K562 (cell line): ENCODE measurements at regions not wholly inside any gene's neighbourhood (a gene's known extent, or its start where the extent isn't known, plus 50 kb on each side); places are given as distances from the start of the nearest gene placed in this dataset.

ENCODE experiments used
- ATAC-seq: fragments of 200-7000 bp; cut with Tn5 transposase; 3 replicates; pipeline ENCODE4 v1.9.1; 2020; ENCODE audit warnings: moderate library complexity
- BruUV-seq: library from RNA; stranded (reverse); fragments of 400-500 nt; replicated peaks from 2 replicates; lab custom pipeline; 2021; lab: Mats Ljungman, UMichigan
- CTCF ChIA-PET: fragments of 300-600 bp; formaldehyde crosslinking; extraction: SDS; loops from one replicate; lab custom pipeline; 2021; ENCODE audit warnings: low intra/inter-chr PET ratio; lab: Yijun Ruan, JAX
- POLR2A ChIA-PET: fragments of 300-600, 350-650 bp; sonication (Branson Sonifier 250); formaldehyde crosslinking; extraction: SDS; loops from one replicate; lab custom pipeline; 2021; ENCODE audit warnings: antibody characterized with exemption, inconsistent platforms; lab: Yijun Ruan, JAX
- DNase-seq, 4 experiments: peaks; one replicate each; pipeline versions ENCODE4 v3.0.0 to v3.0.0-alpha.2; 2011 to 2018; ENCODE audit warnings: low spot score in 3 of 4, mixed read lengths in 3 of 4; ENCODE audit errors: extremely low read depth in 1 of 4
- FAIRE-seq: peaks from 2 replicates; lab custom pipeline; 2011; peaks lifted over from hg19 to GRCh38; lab: Jason Lieb, UNC
- H2AFZ ChIP-seq: 2 replicates; pipeline ENCODE4 v1.6.0; 2011; ENCODE audit warnings: low read depth, low read length, control low read depth, inconsistent platforms
- H3K27ac ChIP-seq: fragments of 200-600 bp; 3 replicates; pipeline ENCODE4 v1.8.0; 2011; ENCODE audit warnings: low read depth, mild to moderate bottlenecking, control low read depth, inconsistent platforms, low read length, moderate library complexity, mixed read lengths; ENCODE audit errors: extremely low read depth
- H3K27me3 ChIP-seq, 2 experiments: fragments of 300-600 bp in 1 of 2; 2 replicates in 1 of 2; 3 replicates in 1 of 2; pipeline versions ENCODE4 v1.6.0 to v1.8.0; 2011; ENCODE audit warnings: inconsistent platforms in 2 of 2, low read length in 2 of 2, mild to moderate bottlenecking in 1 of 2, mixed read lengths in 1 of 2, moderate library complexity in 1 of 2; ENCODE audit not compliant: control insufficient read depth in 2 of 2, insufficient read depth in 2 of 2
- H3K36me3 ChIP-seq: fragments of 300-600 bp; 3 replicates; pipeline ENCODE4 v1.8.0; 2011; ENCODE audit warnings: mild to moderate bottlenecking, low read length, inconsistent platforms; ENCODE audit not compliant: control insufficient read depth, insufficient read depth
- H3K4me1 ChIP-seq, 2 experiments: fragments of 200-600 bp in 1 of 2; replicated peaks in 1 of 2; 2 replicates in 1 of 2; 3 replicates in 1 of 2; pipeline versions ENCODE4 v1.5.1 to v1.8.0; 2011; ENCODE audit warnings: inconsistent platforms in 2 of 2, low read length in 2 of 2, mild to moderate bottlenecking in 1 of 2, mixed read lengths in 1 of 2, moderate library complexity in 1 of 2; ENCODE audit not compliant: control insufficient read depth in 2 of 2, insufficient read depth in 2 of 2
- H3K4me2 ChIP-seq: 2 replicates; pipeline ENCODE4 v1.6.1; 2011; ENCODE audit warnings: low read length, control low read depth, inconsistent platforms, mixed read lengths; ENCODE audit not compliant: insufficient read depth
- H3K4me3 ChIP-seq: fragments of 200-600 bp; sonication (generic), shearing (Covaris generic); 2 replicates; pipeline ENCODE4 v1.5.1; 2016; ENCODE audit warnings: control low read depth, inconsistent platforms
- H3K79me2 ChIP-seq: fragments of 200-600 bp; 3 replicates; pipeline ENCODE4 v1.8.0; 2011; ENCODE audit warnings: low read length, inconsistent platforms; ENCODE audit not compliant: control insufficient read depth, insufficient read depth
- H3K9ac ChIP-seq, 2 experiments: 2 replicates each; pipeline versions ENCODE4 v1.6.0 to v1.6.1; 2011; ENCODE audit warnings: low read depth in 2 of 2, low read length in 2 of 2, control low read depth in 1 of 2, inconsistent platforms in 1 of 2, mild to moderate bottlenecking in 1 of 2, mixed read lengths in 1 of 2; ENCODE audit not compliant: insufficient read depth in 1 of 2
- H3K9me1 ChIP-seq: one replicate; pipeline ENCODE4 v1.6.0; 2011; ENCODE audit warnings: inconsistent platforms, mild to moderate bottlenecking, low read length, moderate library complexity; ENCODE audit not compliant: control insufficient read depth, insufficient read depth
- H3K9me3 ChIP-seq: replicated peaks from 2 replicates; pipeline ENCODE4 v1.5.1; 2011; ENCODE audit warnings: low read depth, low read length, inconsistent platforms; ENCODE audit not compliant: control insufficient read depth, insufficient read depth
- H4K20me1 ChIP-seq: replicated peaks from 2 replicates; pipeline ENCODE4 v1.6.1; 2011; ENCODE audit warnings: low read length, inconsistent platforms, mixed read lengths; ENCODE audit not compliant: control insufficient read depth, insufficient read depth
- BRD4 ChIP-seq: fragments of 200-600 bp; sonication (generic); IDR thresholded peaks from 2 replicates; pipeline ENCODE4 v1.6.1; 2017; ENCODE audit warnings: inconsistent platforms
- EGR1 ChIP-seq: fragments of 450-650 bp; conservative IDR thresholded peaks from 2 replicates; pipeline ENCODE4 v1.6.1; 2017; ENCODE audit warnings: mild to moderate bottlenecking
- ETV6 ChIP-seq, 3 experiments: fragments of 150-350 bp in 1 of 3; sonication (generic) in 1 of 3; formaldehyde crosslinking in 1 of 3; IDR thresholded peaks; 2 replicates each; pipeline versions ENCODE4 v1.6.1 to v1.8.0; 2014 to 2022; ENCODE audit warnings: borderline replicate concordance in 2 of 3, low read depth in 2 of 3, antibody characterized with exemption in 1 of 3, low read length in 1 of 3, mild to moderate bottlenecking in 1 of 3, missing genetic modification reagents in 1 of 3
- FOXK2 ChIP-seq, 2 experiments: fragments of 450-650 bp; IDR thresholded peaks in 1 of 2; conservative IDR thresholded peaks in 1 of 2; 2 replicates each; pipeline ENCODE4 v1.6.1; 2016; ENCODE audit warnings: low read depth in 2 of 2, mild to moderate bottlenecking in 1 of 2
- MAFG ChIP-seq: fragments of 450-650 bp; conservative IDR thresholded peaks from 2 replicates; pipeline ENCODE4 v1.6.1; 2016; ENCODE audit warnings: missing genetic modification characterization, missing compliant biosample characterization
- MEF2D ChIP-seq: conservative IDR thresholded peaks from 2 replicates; pipeline ENCODE4 v1.6.1; 2016; ENCODE audit warnings: low read depth, missing genetic modification characterization, missing compliant biosample characterization
- NRF1 ChIP-seq, 2 experiments: fragments of 450-650 bp; IDR thresholded peaks in 1 of 2; conservative IDR thresholded peaks in 1 of 2; 2 replicates each; pipeline ENCODE4 v1.6.1; 2014; ENCODE audit warnings: mild to moderate bottlenecking in 2 of 2
- RBM17 ChIP-seq: fragments of 200-400 bp; formaldehyde crosslinking; IDR thresholded peaks from 2 replicates; pipeline ENCODE4 v1.6.1; 2017; ENCODE audit warnings: low read depth, mild to moderate bottlenecking, low read length, borderline replicate concordance
- RBM22 ChIP-seq: fragments of 200-400 bp; formaldehyde crosslinking; IDR thresholded peaks from 2 replicates; pipeline ENCODE4 v1.6.1; 2018; ENCODE audit warnings: low read length, low read depth; ENCODE audit not compliant: poor library complexity, severe bottlenecking
- RFX1 ChIP-seq: fragments of 450-650 bp; IDR thresholded peaks from 2 replicates; pipeline ENCODE4 v1.6.1; 2016; ENCODE audit warnings: mild to moderate bottlenecking, moderate library complexity
- SRSF9 ChIP-seq: fragments of 200-400 bp; formaldehyde crosslinking; IDR thresholded peaks from 2 replicates; pipeline ENCODE4 v1.6.1; 2017; ENCODE audit warnings: low read depth, low read length, borderline replicate concordance
- ZFPM2 ChIP-seq: fragments of 250-450 bp; sonication (Bioruptor Pico); IDR thresholded peaks from 2 replicates; pipeline ENCODE4 v1.5.1; 2022; ENCODE audit warnings: mild to moderate bottlenecking
- WGBS: fragments of 100-300 bp; shearing (Covaris generic); methylation state at CpG from one replicate; pipeline ENCODE4 v1.1.6; 2016; ENCODE audit warnings: low coverage, mixed read lengths; ENCODE audit not compliant: insufficient coverage; ENCODE audit errors: missing lambda C conversion rate; 5-methylcytosine and 5-hydroxymethylcytosine counted together
- in situ Hi-C: fragments of 300-500 bp; cut with MboI; formaldehyde crosslinking; loops from 4 replicates; pipeline ENCODE4 v1.15.0; 2018; ENCODE audit warnings: inconsistent platforms, mixed read lengths
- intact Hi-C: fragments of 100-400 bp; cut with micrococcal nuclease; formaldehyde crosslinking; loops from 2 replicates; pipeline ENCODE4 v1.14.2; 2022
- TF ChIP-seq, protein P1 (sequence below): fragments of 200-800 bp; sonication (Bioruptor generic); IDR thresholded peaks from 2 replicates; pipeline ENCODE4 v1.6.1; 2016; ENCODE audit warnings: missing genetic modification characterization, missing compliant biosample characterization
- TF ChIP-seq, protein P2 (sequence below): fragments of 450-650 bp; formaldehyde crosslinking; IDR thresholded peaks from 2 replicates; pipeline ENCODE4 v1.4.0; 2020; ENCODE audit warnings: mild to moderate bottlenecking, moderate library complexity
- TF ChIP-seq, protein P3 (sequence below): fragments of 450-650 bp; IDR thresholded peaks from 2 replicates; pipeline ENCODE4 v1.6.1; 2016; ENCODE audit warnings: borderline replicate concordance

DNA sequence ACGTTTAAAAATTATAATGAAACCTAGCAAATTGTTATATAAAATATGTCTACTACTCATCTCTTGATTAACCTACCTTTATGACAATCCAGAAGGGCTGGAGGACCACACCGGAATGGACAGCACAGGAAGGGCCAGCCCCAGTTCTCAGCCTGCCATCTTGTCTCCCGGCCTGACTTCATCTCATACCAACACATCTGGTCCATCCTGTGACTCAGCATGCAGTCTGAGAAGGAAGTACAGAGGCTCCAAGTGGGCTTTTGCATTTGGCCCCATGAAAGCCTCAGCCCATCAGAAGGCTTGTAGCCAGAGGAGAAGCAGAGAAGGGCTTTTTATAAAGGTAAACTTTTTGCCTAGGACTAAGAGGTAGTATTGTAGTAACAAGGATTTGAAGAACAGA lies 436.6 kb downstream of the MRPL39 start:
- TF ChIP-seq MEF2D (tag): no peak
- TF ChIP-seq NRF1 (conservative IDR thresholded peaks at IDR 0.05 in 1 of 2, IDR thresholded peaks at IDR 0.05 in 1 of 2): no peak
- TF ChIP-seq FOXK2 (conservative IDR thresholded peaks at IDR 0.05 in 1 of 2, IDR thresholded peaks at IDR 0.05 in 1 of 2; ENCODE audit: low read depth in 2 of 2): no peak
- TF ChIP-seq ETV6 (IDR thresholded peaks at IDR 0.05; ENCODE audit: borderline replicate concordance in 1 of 2, low read depth in 2 of 2, low read length in 1 of 2): no peak
- TF ChIP-seq ETV6 (CRISPR knock-in tag; IDR thresholded peaks at IDR 0.05; ENCODE audit: borderline replicate concordance): no peak
- TF ChIP-seq EGR1: no peak
- no peak for TF ChIP-seq MAFG (tag)
- no peak for TF ChIP-seq RBM22
- no peak for TF ChIP-seq BRD4
- no peak for TF ChIP-seq ZFPM2 (CRISPR knock-in tag)
- no peak for TF ChIP-seq RFX1
- TF ChIP-seq, protein P1, sequence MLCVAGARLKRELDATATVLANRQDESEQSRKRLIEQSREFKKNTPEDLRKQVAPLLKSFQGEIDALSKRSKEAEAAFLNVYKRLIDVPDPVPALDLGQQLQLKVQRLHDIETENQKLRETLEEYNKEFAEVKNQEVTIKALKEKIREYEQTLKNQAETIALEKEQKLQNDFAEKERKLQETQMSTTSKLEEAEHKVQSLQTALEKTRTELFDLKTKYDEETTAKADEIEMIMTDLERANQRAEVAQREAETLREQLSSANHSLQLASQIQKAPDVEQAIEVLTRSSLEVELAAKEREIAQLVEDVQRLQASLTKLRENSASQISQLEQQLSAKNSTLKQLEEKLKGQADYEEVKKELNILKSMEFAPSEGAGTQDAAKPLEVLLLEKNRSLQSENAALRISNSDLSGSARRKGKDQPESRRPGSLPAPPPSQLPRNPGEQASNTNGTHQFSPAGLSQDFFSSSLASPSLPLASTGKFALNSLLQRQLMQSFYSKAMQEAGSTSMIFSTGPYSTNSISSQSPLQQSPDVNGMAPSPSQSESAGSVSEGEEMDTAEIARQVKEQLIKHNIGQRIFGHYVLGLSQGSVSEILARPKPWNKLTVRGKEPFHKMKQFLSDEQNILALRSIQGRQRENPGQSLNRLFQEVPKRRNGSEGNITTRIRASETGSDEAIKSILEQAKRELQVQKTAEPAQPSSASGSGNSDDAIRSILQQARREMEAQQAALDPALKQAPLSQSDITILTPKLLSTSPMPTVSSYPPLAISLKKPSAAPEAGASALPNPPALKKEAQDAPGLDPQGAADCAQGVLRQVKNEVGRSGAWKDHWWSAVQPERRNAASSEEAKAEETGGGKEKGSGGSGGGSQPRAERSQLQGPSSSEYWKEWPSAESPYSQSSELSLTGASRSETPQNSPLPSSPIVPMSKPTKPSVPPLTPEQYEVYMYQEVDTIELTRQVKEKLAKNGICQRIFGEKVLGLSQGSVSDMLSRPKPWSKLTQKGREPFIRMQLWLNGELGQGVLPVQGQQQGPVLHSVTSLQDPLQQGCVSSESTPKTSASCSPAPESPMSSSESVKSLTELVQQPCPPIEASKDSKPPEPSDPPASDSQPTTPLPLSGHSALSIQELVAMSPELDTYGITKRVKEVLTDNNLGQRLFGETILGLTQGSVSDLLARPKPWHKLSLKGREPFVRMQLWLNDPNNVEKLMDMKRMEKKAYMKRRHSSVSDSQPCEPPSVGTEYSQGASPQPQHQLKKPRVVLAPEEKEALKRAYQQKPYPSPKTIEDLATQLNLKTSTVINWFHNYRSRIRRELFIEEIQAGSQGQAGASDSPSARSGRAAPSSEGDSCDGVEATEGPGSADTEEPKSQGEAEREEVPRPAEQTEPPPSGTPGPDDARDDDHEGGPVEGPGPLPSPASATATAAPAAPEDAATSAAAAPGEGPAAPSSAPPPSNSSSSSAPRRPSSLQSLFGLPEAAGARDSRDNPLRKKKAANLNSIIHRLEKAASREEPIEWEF (CRISPR knock-in tag): no peak
- TF ChIP-seq, protein P2, sequence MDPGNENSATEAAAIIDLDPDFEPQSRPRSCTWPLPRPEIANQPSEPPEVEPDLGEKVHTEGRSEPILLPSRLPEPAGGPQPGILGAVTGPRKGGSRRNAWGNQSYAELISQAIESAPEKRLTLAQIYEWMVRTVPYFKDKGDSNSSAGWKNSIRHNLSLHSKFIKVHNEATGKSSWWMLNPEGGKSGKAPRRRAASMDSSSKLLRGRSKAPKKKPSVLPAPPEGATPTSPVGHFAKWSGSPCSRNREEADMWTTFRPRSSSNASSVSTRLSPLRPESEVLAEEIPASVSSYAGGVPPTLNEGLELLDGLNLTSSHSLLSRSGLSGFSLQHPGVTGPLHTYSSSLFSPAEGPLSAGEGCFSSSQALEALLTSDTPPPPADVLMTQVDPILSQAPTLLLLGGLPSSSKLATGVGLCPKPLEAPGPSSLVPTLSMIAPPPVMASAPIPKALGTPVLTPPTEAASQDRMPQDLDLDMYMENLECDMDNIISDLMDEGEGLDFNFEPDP (CRISPR knock-in tag): no peak
- TF ChIP-seq, protein P3, sequence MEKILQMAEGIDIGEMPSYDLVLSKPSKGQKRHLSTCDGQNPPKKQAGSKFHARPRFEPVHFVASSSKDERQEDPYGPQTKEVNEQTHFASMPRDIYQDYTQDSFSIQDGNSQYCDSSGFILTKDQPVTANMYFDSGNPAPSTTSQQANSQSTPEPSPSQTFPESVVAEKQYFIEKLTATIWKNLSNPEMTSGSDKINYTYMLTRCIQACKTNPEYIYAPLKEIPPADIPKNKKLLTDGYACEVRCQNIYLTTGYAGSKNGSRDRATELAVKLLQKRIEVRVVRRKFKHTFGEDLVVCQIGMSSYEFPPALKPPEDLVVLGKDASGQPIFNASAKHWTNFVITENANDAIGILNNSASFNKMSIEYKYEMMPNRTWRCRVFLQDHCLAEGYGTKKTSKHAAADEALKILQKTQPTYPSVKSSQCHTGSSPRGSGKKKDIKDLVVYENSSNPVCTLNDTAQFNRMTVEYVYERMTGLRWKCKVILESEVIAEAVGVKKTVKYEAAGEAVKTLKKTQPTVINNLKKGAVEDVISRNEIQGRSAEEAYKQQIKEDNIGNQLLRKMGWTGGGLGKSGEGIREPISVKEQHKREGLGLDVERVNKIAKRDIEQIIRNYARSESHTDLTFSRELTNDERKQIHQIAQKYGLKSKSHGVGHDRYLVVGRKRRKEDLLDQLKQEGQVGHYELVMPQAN: no peak
- no peak for TF ChIP-seq RBM17
- TF ChIP-seq SRSF9: no peak
- no peaks in the 10 kb centered on the region for H3K4me1 ChIP-seq
- H3K27me3 ChIP-seq: no peaks in the 10 kb centered on the region
- no peaks in the 10 kb centered on the region; the same call in 1 of the 2 replicates for H3K9me3 ChIP-seq
- FAIRE-seq (no peak), DNase-seq (no peak), ATAC-seq (no peak)
- H3K36me3 ChIP-seq: no peaks in the 10 kb centered on the region
- no peak overlapping the region for H2AFZ ChIP-seq
- no peak overlapping the region for H3K4me2 ChIP-seq
- H3K27ac ChIP-seq: no peak overlapping the region
- in situ Hi-C loops (no loop called here), intact Hi-C loops (no loop called here)
- no peak overlapping the region for H3K9ac ChIP-seq
- H4K20me1 ChIP-seq: no peaks in the 10 kb centered on the region
- H3K9me1 ChIP-seq: no peaks in the 10 kb centered on the region
- POLR2A ChIA-PET: no interaction called here
- H3K79me2 ChIP-seq: no peaks in the 10 kb centered on the region
- 0% methylated on average over 3 of the region's 3 CpGs for WGBS
- CTCF ChIA-PET: no interaction called here
- no peak overlapping the region for H3K4me3 ChIP-seq
- BruUV-seq: no TSS peak
